Activated CD8-positive, alpha-beta memory T cell treated with anti-CD3 and anti-CD28 coated beads for 36 hours (primary cell): ENCODE measurements at regions not wholly inside any gene's neighbourhood (a gene's known extent, or its start where the extent isn't known, plus 50 kb on each side); places are given as distances from the start of the nearest gene placed in this dataset.
"Not testable (repeated sequence)": the region's sequence is repeated elsewhere in the genome, so short reads cannot be mapped to it uniquely, and the experiment has no call there.

ENCODE experiments used
- CTCF ChIA-PET: fragments of 350-600 bp; sonication (Branson Sonifier 250); formaldehyde crosslinking; loops from one replicate; lab custom pipeline; 2021; ENCODE audit warnings: antibody characterized with exemption; lab: Charles Lee
- POLR2A ChIA-PET: fragments of 350-600 bp; sonication (Branson Sonifier 250); formaldehyde crosslinking; loops from one replicate; lab custom pipeline; 2021; ENCODE audit warnings: antibody characterized with exemption; lab: Charles Lee

GRCh38 chr6:169406804-169407203 lies 153.2 kb upstream of the THBS2 start:
- ChIA-PET CTCF (no interaction called here), POLR2A (no interaction called here)

DNA sequence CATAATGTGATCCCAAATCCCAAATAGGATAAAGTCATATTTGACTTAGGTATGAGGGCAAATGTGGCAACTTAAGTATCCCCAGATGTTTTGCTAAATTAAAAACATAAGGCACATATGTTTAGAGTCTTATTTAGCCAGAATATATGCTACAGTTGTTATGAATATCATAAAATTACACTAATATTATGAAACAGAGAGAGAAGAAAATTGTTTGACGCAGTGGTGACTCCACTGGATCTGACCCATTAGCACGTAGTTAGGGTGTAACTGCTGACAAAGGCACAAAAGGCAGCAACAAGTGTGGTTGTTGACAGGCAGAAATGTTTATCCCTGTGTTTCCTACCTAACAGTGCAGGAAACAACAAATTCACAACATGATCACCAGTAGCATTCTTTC lies 152.4 kb upstream of the THBS2 start:
- CTCF ChIA-PET, result no interaction called here
- POLR2A ChIA-PET, result no interaction called here

DNA sequence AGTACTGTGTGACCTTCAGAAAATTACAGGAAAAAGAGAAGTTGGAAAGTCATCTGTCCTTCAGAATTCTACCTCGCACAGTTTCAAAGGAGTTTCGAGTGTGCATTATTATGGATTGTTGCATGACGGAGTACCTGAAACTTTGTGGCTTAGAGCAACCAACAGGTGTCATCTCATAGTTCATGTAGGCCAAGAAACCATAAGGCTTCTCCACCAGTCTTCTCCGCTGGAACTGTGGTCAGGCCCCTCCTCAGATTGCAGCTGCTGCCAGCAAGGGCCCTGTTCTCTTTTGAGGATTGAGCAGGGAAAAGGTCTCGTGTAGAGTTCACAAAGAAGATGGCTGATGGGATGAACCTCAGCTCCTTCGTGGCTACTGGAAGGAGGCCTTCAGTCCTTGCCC lies 151.2 kb upstream of the THBS2 start:
- CTCF ChIA-PET, result no interaction called here
- POLR2A ChIA-PET, result no interaction called here

DNA sequence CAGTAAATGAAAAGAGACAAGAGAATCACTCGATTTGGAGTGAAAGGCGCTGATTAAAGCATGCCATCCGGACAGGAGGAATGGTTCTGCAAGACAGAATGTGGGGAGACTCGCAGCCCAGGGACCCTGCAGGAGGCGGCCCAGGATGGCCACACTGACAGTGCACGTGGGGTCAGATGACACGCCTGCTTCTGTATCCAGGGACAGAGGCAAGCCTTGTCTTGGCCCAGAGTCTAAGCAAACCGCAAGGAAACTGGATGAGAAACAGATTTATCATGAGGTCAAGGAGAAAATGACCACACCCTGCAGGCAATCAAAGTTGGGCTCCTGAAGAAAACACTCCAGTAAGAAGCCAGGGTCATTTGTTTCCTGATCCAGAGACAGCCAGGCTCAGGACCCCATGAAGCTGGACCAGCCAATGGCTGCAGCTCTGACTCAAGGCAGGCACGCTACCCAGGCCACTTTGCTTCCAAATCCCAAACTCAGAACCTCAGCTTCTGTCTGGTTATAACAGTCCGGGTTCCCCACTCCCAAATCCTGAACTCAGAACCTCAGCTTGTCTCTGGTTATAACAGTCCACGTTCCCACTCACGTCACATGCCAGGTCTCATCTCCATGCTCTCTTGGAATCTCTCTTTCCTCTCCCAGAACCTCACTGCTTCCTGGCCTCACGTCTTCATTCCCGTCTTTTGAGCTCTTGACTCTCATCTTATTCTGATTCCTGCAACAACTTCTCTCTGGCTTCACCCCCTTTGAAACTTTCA lies 144.9 kb upstream of the THBS2 start:
- POLR2A ChIA-PET, result no interaction called here
- CTCF ChIA-PET, result no interaction called here

DNA sequence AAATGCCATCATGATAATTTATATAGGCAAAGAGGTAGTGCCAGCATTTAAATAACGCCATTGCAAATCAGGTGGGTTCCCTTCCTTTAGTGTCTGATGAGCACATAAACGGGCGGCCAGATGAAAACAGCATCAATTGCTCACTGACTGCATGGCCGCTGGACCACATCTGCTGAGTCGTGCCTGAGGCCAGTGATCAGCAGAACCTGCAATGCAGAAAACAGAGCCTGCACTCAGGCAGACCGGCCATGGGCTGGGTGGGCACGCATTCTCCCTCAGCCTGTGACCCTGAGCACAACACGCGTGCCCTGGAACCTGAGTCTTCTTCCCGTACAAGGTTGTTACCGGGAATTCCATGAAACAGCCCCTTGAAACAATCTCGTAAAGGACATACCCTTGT lies 144.0 kb upstream of the THBS2 start:
- POLR2A ChIA-PET, result no interaction called here
- CTCF ChIA-PET, result no interaction called here

DNA sequence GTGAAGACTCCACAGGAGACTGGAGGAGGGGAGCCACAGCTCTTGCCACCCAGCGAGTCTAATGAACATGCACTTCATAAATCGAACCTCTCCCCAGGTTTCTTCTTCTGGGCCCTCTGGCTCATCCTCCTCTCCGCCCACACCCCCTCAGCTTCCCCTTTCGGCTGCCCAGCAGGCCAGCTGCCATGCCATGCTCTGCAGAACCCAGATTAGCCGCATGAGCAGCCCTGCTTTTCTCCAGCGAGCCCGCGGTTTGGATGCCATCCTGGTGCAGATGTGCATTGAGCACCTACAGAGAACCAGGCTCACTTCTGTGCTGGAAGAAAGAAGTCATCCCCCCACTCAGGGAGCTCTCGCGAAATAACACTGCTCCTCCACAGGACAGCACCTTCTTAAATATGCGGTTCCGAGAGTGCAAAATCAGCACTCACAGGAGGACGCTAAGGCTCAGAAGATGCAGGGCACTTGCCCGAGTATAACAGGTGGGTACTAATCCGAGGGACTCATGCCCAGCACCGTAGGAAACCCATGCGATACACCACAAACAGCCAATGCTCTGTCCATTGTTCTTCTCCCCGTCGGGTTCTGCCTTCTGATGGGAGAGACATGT lies 143.0 kb upstream of the THBS2 start:
- ChIA-PET POLR2A (no interaction called here), CTCF (no interaction called here)

GRCh38 chr6:169396009-169396539 lies 142.4 kb upstream of the THBS2 start:
- CTCF ChIA-PET, POLR2A ChIA-PET: not testable (repeated sequence)

DNA sequence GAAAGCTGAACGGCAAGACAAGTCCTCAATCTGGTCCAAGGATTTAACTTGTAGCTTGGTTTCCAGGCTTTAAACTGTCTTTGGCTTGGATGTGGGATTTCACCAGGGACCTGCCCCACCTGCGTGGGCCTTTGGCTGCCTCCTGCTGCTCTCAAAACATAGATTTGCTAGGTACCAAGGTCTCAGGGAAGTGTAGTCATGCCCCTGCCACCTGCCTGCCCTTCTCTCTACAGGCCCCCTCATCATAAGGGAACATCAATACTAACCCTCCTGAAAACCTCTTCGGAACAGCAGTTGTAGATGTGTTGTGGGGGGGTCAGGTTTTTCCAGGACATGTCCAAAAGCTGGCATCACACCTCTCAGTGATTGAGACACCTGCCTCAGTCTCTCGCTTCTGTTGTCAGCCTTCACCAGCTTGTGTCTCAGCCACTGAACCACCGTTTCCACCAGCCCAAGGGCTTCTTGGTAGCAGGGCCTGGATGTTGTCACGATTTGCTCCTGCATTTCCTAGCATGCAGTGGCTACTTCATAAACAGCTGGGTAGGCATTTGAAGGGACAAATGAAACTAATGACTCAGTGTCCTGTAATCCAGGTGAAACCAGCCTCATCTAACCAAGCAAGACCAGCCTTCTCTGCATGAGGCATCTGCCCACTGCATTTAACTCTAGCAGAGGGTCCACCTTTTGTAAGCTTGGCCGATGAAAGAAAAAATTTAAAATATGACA lies 141.6 kb upstream of the THBS2 start:
- ChIA-PET POLR2A (no interaction called here), CTCF (no interaction called here)

GRCh38 chr6:169393753-169394152 lies 140.1 kb upstream of the THBS2 start:
- ChIA-PET CTCF (no interaction called here), POLR2A (no interaction called here)

- CTCF ChIA-PET, result no interaction called here
- POLR2A ChIA-PET, result no interaction called here
These were observed 137.9 kb upstream of the THBS2 start for GRCh38 chr6:169391473-169392071.

GRCh38 chr6:169388395-169389166 lies 134.9 kb upstream of the THBS2 start:
- ChIA-PET CTCF (no interaction called here), POLR2A (no interaction called here)

DNA sequence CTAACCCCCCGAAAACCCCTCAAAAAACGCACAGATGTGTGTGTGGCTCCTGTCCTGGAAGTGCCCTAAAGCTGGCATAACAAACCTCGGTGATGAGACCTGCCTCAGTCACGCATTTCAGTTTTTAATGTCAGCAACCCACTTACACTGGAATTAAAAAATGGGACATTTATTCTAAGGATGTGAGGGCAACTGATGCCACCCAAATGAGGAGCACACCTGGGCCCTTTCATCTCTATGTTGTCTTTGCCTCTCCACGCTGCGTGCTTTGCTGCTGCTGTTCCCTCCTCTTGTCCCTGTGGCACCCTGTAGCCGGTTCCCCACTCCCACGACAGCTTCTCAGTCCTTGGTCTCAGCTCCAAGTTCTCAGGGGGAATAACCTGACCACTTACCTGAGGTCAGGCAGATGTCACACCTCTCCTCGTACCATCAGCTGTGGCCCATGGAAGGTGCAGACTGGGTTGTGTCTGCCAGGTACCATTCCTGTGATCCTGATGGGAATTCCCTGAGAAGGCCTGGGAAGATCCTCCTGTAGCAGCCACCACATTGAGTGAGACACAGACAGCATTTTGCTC lies 134.2 kb upstream of the THBS2 start:
- ChIA-PET CTCF (no interaction called here), POLR2A (no interaction called here)

- ChIA-PET POLR2A (no interaction called here), CTCF (no interaction called here)
These were observed 132.9 kb upstream of the THBS2 start for GRCh38 chr6:169386411-169387057.

DNA sequence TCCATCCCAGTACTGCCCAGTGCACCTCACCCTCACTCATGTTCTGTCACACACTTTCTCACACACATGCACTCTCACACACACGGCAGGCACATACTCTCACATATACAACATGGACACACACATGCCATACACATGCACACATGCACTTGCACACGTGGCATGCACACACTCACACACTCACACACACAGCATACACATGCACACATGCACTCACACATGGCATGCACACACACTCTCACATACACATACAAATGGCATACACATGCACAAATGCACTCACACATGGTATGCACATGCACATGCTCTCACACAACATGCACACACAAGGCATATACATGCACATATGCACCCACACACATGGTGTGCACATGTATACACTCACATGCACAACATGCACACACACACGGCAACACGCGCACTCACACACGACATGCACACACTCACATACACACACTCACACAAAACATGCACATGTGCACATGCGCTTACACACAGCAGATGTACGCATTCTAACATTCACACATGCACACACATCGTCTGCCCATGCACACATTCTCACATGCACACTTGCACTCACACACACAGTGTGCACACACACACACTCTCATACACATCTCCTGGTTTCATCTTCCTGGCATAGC lies 131.7 kb upstream of the THBS2 start:
- POLR2A ChIA-PET, result no interaction called here

DNA sequence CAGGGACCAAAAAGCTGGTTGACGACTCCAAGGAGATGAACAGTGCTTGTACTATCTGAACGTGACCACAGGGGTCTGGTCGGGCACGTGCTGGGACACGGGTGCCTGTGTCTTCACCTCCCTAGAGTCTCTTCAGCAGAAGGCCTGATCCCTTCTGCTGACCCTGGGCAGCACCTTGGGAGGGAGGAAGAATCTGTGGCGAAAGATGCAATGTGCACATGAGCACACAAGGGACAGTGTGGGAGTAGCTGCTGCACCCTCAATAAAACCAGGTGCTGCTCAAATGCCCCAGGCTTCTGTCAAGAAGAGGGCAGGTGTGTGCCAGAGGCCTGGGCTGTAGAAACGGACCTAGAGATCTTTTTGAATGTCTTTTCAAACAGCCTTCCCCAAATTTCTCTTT lies 130.6 kb upstream of the THBS2 start:
- CTCF ChIA-PET, result no interaction called here
- POLR2A ChIA-PET, result no interaction called here

More for the DNA sequence above, 131.7 kb upstream of the THBS2 start:
- CTCF ChIA-PET, result no interaction called here

DNA sequence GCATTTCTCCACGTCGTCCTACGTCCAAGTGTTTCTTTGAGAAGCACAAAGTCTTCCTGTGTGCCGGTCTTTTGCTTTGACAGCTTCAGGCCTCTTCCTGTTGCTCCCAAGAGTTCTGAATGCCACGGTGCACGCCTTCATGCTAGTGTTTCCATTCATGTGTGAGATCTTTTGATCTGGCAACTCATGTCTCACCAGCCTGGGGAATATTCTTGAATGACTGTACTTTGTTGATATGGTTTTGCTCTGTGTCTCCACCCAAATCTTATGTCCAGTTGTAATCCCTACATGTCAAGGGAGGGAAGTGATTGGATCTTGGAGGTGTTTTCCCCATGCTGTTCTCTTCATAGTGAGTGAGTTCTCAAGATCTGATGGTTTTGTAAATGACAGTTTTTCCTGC lies 129.6 kb upstream of the THBS2 start:
- POLR2A ChIA-PET, result no interaction called here
- CTCF ChIA-PET, result no interaction called here

DNA sequence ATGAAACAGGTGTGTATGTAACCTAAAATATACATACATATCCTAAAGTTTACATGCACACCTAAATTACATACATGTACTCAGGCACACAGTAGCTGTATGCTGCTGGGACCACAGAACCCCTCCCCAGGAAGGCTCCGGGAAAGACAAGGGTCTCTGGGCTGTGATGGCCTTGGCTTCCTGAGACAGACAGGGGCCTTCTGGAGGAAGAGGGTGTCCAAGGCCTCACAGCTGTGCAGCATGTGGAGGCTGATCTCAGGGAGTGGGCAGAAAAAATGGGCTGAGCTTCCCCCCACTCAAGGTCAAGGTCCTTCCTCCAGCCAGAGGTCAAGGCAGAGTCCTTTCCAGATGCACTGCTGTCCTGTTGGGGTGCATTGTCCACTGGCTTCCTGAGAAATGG lies 129.1 kb upstream of the THBS2 start:
- POLR2A ChIA-PET, result no interaction called here
- CTCF ChIA-PET, result no interaction called here

- POLR2A ChIA-PET, result no interaction called here
- CTCF ChIA-PET, result no interaction called here
These were observed 128.3 kb upstream of the THBS2 start for GRCh38 chr6:169381988-169382387.
